ENCODE measurements at regions not wholly inside any gene's neighbourhood (a gene's known extent, or its start where the extent isn't known, plus 50 kb on each side); places are given as distances from the start of the nearest gene placed in this dataset.

- DNase-seq (ENCODE audit: low read depth, low spot score) (no peak), FAIRE-seq (no peak)
- Histone ChIP-seq H3K4me1 (ENCODE audit: control insufficient read depth, extremely low read depth, insufficient read depth, low read length) (no peaks in the 10 kb centered on the region), H3K79me2 (ENCODE audit: control insufficient read depth, insufficient read depth, low read length) (no peaks in the 10 kb centered on the region), H3K4me2 (ENCODE audit: control insufficient read depth, extremely low read depth, insufficient read depth, low read depth, low read length) (no peak overlapping the region), H3K27ac (ENCODE audit: control insufficient read depth, insufficient read depth, low read length) (no peak overlapping the region), H3K9me1 (ENCODE audit: control insufficient read depth, extremely low read depth, insufficient read depth, low read length) (no peaks in the 10 kb centered on the region), H3K27me3 (ENCODE audit: control insufficient read depth, extremely low read depth, insufficient read depth, low read length) (no peaks in the 10 kb centered on the region), H3K9me3 (ENCODE audit: control insufficient read depth, low read depth, low read length) (no peaks in the 10 kb centered on the region), H3K4me3 (ENCODE audit: control insufficient read depth in 2 of 3, extremely low read depth in 1 of 3, insufficient read depth in 2 of 3, low read depth in 1 of 3, low read length in 3 of 3) (no peak overlapping the region), H3K36me3 (ENCODE audit: control insufficient read depth in 2 of 2, extremely low read depth in 1 of 2, insufficient read depth in 2 of 2, low read length in 2 of 2) (no peaks in the 10 kb centered on the region), H4K20me1 (ENCODE audit: control insufficient read depth, extremely low read depth, insufficient read depth, low read length) (no peaks in the 10 kb centered on the region), H3K9ac (ENCODE audit: control insufficient read depth, extremely low read depth, insufficient read depth, low read length) (no peak overlapping the region), H2AFZ (ENCODE audit: control insufficient read depth, low read length) (no peak overlapping the region)
- dilution Hi-C loops (cut with MboI; ENCODE audit: extremely low pct_ligation_motif_present, low sequenced_read_pairs) = no loop called here
- no peak for TF ChIP-seq EZH2 (IDR thresholded peaks at IDR 0.05; ENCODE audit: low read length)
- TF ChIP-seq CTCF (optimal IDR thresholded peaks at IDR 0.05 in 1 of 3, IDR thresholded peaks at IDR 0.05 in 1 of 3, conservative IDR thresholded peaks at IDR 0.05 in 1 of 3; ENCODE audit: extremely low read depth in 1 of 3, insufficient read depth in 2 of 3, low read length in 3 of 3) = no peak
Observed at GRCh38 chr18:63031375-63031774, 288.2 kb downstream of the BCL2 start.

Data from keratinocyte (primary cell).